ENCODE measurements at regions not wholly inside any gene's neighbourhood (a gene's known extent, or its start where the extent isn't known, plus 50 kb on each side); places are given as distances from the start of the nearest gene placed in this dataset.

DNA sequence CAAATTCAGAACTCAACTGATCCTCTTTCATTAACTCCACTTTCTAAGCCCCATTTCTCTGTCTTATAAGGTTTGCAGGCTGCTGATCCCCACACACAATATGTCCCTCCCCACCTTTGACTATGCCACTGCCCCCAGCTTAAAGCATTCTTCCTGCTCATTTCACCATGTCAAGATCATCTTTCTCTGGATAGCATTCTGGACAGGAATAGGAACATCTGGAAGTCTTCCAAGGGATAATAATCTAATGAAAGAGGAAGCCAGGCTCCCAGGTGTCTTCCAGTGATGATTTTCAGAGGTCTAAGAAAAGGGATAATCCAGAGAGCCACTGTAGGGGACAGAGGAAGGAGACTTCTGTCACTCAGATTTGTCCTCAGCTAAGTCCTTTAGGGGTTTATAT lies 54.6 kb upstream of the GALNT15 start:
- peaks cover 3% of the 10 kb centered on the region for H3K27me3 ChIP-seq (ENCODE audit: control insufficient read depth, extremely low read depth, insufficient read depth, low read length)
- H3K4me1 ChIP-seq (ENCODE audit: control insufficient read depth, extremely low read depth, insufficient read depth, low read length) = peaks cover 15% of the 10 kb centered on the region
- no peak overlapping the region for H3K9ac ChIP-seq (ENCODE audit: control insufficient read depth, extremely low read depth, insufficient read depth, low read length)
- no peak overlapping the region for H3K4me2 ChIP-seq (ENCODE audit: control insufficient read depth, extremely low read depth, insufficient read depth, low read depth, low read length)
- TF ChIP-seq, protein P1, sequence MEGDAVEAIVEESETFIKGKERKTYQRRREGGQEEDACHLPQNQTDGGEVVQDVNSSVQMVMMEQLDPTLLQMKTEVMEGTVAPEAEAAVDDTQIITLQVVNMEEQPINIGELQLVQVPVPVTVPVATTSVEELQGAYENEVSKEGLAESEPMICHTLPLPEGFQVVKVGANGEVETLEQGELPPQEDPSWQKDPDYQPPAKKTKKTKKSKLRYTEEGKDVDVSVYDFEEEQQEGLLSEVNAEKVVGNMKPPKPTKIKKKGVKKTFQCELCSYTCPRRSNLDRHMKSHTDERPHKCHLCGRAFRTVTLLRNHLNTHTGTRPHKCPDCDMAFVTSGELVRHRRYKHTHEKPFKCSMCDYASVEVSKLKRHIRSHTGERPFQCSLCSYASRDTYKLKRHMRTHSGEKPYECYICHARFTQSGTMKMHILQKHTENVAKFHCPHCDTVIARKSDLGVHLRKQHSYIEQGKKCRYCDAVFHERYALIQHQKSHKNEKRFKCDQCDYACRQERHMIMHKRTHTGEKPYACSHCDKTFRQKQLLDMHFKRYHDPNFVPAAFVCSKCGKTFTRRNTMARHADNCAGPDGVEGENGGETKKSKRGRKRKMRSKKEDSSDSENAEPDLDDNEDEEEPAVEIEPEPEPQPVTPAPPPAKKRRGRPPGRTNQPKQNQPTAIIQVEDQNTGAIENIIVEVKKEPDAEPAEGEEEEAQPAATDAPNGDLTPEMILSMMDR (optimal IDR thresholded peaks at IDR 0.05 in 1 of 3, IDR thresholded peaks at IDR 0.05 in 1 of 3, conservative IDR thresholded peaks at IDR 0.05 in 1 of 3; ENCODE audit: extremely low read depth in 1 of 3, insufficient read depth in 2 of 3, low read length in 3 of 3) = no peak
- no peak for TF ChIP-seq EZH2 (IDR thresholded peaks at IDR 0.05; ENCODE audit: low read length)
- H3K36me3 ChIP-seq (ENCODE audit: control insufficient read depth in 2 of 2, extremely low read depth in 1 of 2, insufficient read depth in 2 of 2, low read length in 2 of 2) = no peaks in the 10 kb centered on the region
- no peaks in the 10 kb centered on the region for H3K79me2 ChIP-seq (ENCODE audit: control insufficient read depth, insufficient read depth, low read length)
- no peak overlapping the region for H2AFZ ChIP-seq (ENCODE audit: control insufficient read depth, low read length)
- no peaks in the 10 kb centered on the region for H3K9me1 ChIP-seq (ENCODE audit: control insufficient read depth, extremely low read depth, insufficient read depth, low read length)
- no peak overlapping the region for H3K4me3 ChIP-seq (ENCODE audit: control insufficient read depth in 2 of 3, extremely low read depth in 1 of 3, insufficient read depth in 2 of 3, low read depth in 1 of 3, low read length in 3 of 3)
- dilution Hi-C loops (cut with MboI; ENCODE audit: extremely low pct_ligation_motif_present, low sequenced_read_pairs) = no loop called here
- no peaks in the 10 kb centered on the region for H4K20me1 ChIP-seq (ENCODE audit: control insufficient read depth, extremely low read depth, insufficient read depth, low read length)
- DNase-seq (ENCODE audit: low read depth, low spot score) (no peak), FAIRE-seq (no peak)
- H3K27ac ChIP-seq (ENCODE audit: control insufficient read depth, insufficient read depth, low read length) = no peak overlapping the region
- no peaks in the 10 kb centered on the region for H3K9me3 ChIP-seq (ENCODE audit: control insufficient read depth, low read depth, low read length)

DNA sequence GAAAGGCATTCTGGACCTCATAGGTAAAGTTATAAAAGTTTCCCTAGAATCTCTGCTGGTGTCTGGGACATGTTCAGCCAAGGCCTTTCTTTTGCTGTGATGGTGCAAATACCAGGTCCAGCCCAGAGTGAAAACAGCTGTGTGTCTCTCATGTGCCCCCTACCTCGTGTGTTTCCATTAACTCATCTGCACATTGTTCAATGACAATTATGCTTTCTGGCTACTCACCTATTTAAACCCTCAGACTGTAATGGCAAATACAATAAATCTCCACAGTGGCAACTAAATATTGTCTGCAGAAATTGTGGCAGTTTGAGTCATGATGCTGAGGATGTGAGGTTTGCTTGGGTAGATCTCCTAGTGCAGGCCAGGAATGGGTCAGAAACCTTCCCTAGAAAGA lies 53.1 kb upstream of the GALNT15 start:
- DNase-seq (ENCODE audit: low read depth, low spot score) (no peak), FAIRE-seq (no peak)
- Histone ChIP-seq H3K36me3 (ENCODE audit: control insufficient read depth in 2 of 2, extremely low read depth in 1 of 2, insufficient read depth in 2 of 2, low read length in 2 of 2) (no peaks in the 10 kb centered on the region), H3K9me3 (ENCODE audit: control insufficient read depth, low read depth, low read length) (no peaks in the 10 kb centered on the region), H3K9me1 (ENCODE audit: control insufficient read depth, extremely low read depth, insufficient read depth, low read length) (no peaks in the 10 kb centered on the region), H3K9ac (ENCODE audit: control insufficient read depth, extremely low read depth, insufficient read depth, low read length) (no peak overlapping the region), H3K79me2 (ENCODE audit: control insufficient read depth, insufficient read depth, low read length) (no peaks in the 10 kb centered on the region), H2AFZ (ENCODE audit: control insufficient read depth, low read length) (no peak overlapping the region), H3K4me2 (ENCODE audit: control insufficient read depth, extremely low read depth, insufficient read depth, low read depth, low read length) (no peak overlapping the region), H3K4me1 (ENCODE audit: control insufficient read depth, extremely low read depth, insufficient read depth, low read length) (peaks cover 22% of the 10 kb centered on the region), H4K20me1 (ENCODE audit: control insufficient read depth, extremely low read depth, insufficient read depth, low read length) (no peaks in the 10 kb centered on the region), H3K27ac (ENCODE audit: control insufficient read depth, insufficient read depth, low read length) (no peak overlapping the region), H3K4me3 (ENCODE audit: control insufficient read depth in 2 of 3, extremely low read depth in 1 of 3, insufficient read depth in 2 of 3, low read depth in 1 of 3, low read length in 3 of 3) (no peak overlapping the region), H3K27me3 (ENCODE audit: control insufficient read depth, extremely low read depth, insufficient read depth, low read length) (peaks cover 3% of the 10 kb centered on the region)
- dilution Hi-C loops (cut with MboI; ENCODE audit: extremely low pct_ligation_motif_present, low sequenced_read_pairs) = no loop called here
- TF ChIP-seq, protein P1 (optimal IDR thresholded peaks at IDR 0.05 in 1 of 3, IDR thresholded peaks at IDR 0.05 in 1 of 3, conservative IDR thresholded peaks at IDR 0.05 in 1 of 3; ENCODE audit: extremely low read depth in 1 of 3, insufficient read depth in 2 of 3, low read length in 3 of 3) = no peak
- no peak for TF ChIP-seq EZH2 (IDR thresholded peaks at IDR 0.05; ENCODE audit: low read length)

All from keratinocyte (primary cell).